Fibroblast of skin of abdomen (primary cell): ENCODE measurements at regions not wholly inside any gene's neighbourhood (a gene's known extent, or its start where the extent isn't known, plus 50 kb on each side); places are given as distances from the start of the nearest gene placed in this dataset.

Experiments
- DNase-seq: peaks from one replicate; pipeline ENCODE4 v3.0.0-alpha.2; 2013

- peak; percentile 25 for DNase-seq
Observed at GRCh38 chr2:118312969-118313756, 224.9 kb downstream of the INSIG2 start.

GRCh38 chr2:118310681-118311429 is 222.6 kb downstream of the INSIG2 start:
- DNase-seq: peak; percentile 34

GRCh38 chr2:118309946-118310680 is 221.8 kb downstream of the INSIG2 start:
- peak; percentile 68 for DNase-seq

GRCh38 chr2:118309257-118309945 is 221.1 kb downstream of the INSIG2 start:
- peak; percentile 8 for DNase-seq

GRCh38 chr2:118307864-118308263 is 219.6 kb downstream of the INSIG2 start:
- no peak for DNase-seq

- no peak for DNase-seq
Observed at GRCh38 chr2:118301248-118301647, 213.0 kb downstream of the INSIG2 start.

GRCh38 chr2:118300832-118301231 is 212.6 kb downstream of the INSIG2 start:
- DNase-seq: peak; percentile 49

GRCh38 chr2:118296663-118297062 is 208.4 kb downstream of the INSIG2 start:
- DNase-seq: no peak

GRCh38 chr2:118295592-118296390 is 207.5 kb downstream of the INSIG2 start:
- no peak for DNase-seq

- no peak for DNase-seq
Observed at GRCh38 chr2:118294063-118294462, 205.8 kb downstream of the INSIG2 start.

- peak; percentile 84 for DNase-seq
Observed at GRCh38 chr2:118292991-118293390, 204.7 kb downstream of the INSIG2 start.

GRCh38 chr2:118291251-118291880 is 203.1 kb downstream of the INSIG2 start:
- DNase-seq: peak; percentile 61

GRCh38 chr2:118290411-118291250 is 202.4 kb downstream of the INSIG2 start:
- peak; percentile 68 for DNase-seq

- DNase-seq: peak; percentile 14
Observed at GRCh38 chr2:118279005-118279404, 190.7 kb downstream of the INSIG2 start.

- DNase-seq: no peak
Observed at GRCh38 chr2:118278046-118278445, 189.8 kb downstream of the INSIG2 start.

GRCh38 chr2:118274841-118275510 is 186.7 kb downstream of the INSIG2 start:
- DNase-seq: peak; percentile 58

- DNase-seq: no peak
Observed at GRCh38 chr2:118272391-118272790, 184.1 kb downstream of the INSIG2 start.

- no peak for DNase-seq
Observed at GRCh38 chr2:118269408-118270051, 181.3 kb downstream of the INSIG2 start.

- no peak for DNase-seq
Observed at GRCh38 chr2:118268268-118268667, 180.0 kb downstream of the INSIG2 start.
